Trophoblast cell (in vitro differentiated cells and primary cell): ENCODE measurements at regions not wholly inside any gene's neighbourhood (a gene's known extent, or its start where the extent isn't known, plus 50 kb on each side); places are given as distances from the start of the nearest gene placed in this dataset.
"Not testable (repeated sequence)": the region's sequence is repeated elsewhere in the genome, so short reads cannot be mapped to it uniquely, and the experiment has no call there.

ENCODE experiments used
- DNase-seq, 2 donors: peaks; one replicate each; pipeline ENCODE4 v3.0.0-alpha.2; 2016
- H2AFZ ChIP-seq: 2 replicates; pipeline ENCODE4 v1.6.1; 2013; ENCODE audit warnings: low read length, moderate library complexity, mild to moderate bottlenecking; ENCODE audit not compliant: insufficient read depth, poor library complexity
- H2AK5ac ChIP-seq: 2 replicates; pipeline ENCODE4 v1.6.1; 2013; ENCODE audit warnings: mild to moderate bottlenecking, low read length
- H2BK120ac ChIP-seq: 2 replicates; pipeline ENCODE4 v1.6.1; 2013; ENCODE audit warnings: low read length, mild to moderate bottlenecking, moderate library complexity; ENCODE audit not compliant: insufficient read depth, poor library complexity
- H2BK12ac ChIP-seq: 2 replicates; pipeline ENCODE4 v1.6.1; 2013; ENCODE audit warnings: mild to moderate bottlenecking, low read length, moderate library complexity
- H2BK5ac ChIP-seq: 2 replicates; pipeline ENCODE4 v1.6.1; 2013; ENCODE audit warnings: low read length, low read depth, moderate library complexity, mild to moderate bottlenecking; ENCODE audit not compliant: poor library complexity
- H3K14ac ChIP-seq: 2 replicates; pipeline ENCODE4 v1.6.1; 2013; ENCODE audit warnings: mild to moderate bottlenecking, low read length
- H3K18ac ChIP-seq: 2 replicates; pipeline ENCODE4 v1.6.1; 2013; ENCODE audit warnings: mild to moderate bottlenecking, low read length
- H3K23ac ChIP-seq: 2 replicates; pipeline ENCODE4 v1.6.1; 2013; ENCODE audit warnings: low read length
- H3K27ac ChIP-seq: 2 replicates; pipeline ENCODE4 v1.5.1; 2013; ENCODE audit warnings: low read depth, mild to moderate bottlenecking, inconsistent platforms, low read length, moderate library complexity
- H3K27me3 ChIP-seq: 2 replicates; pipeline ENCODE4 v1.6.1; 2013; ENCODE audit warnings: inconsistent platforms, mild to moderate bottlenecking, low read length, moderate library complexity; ENCODE audit not compliant: insufficient read depth
- H3K36me3 ChIP-seq, 2 experiments: 1 replicate in 1 of 2; 2 replicates in 1 of 2; pipeline ENCODE4 v1.6.1; 2013; ENCODE audit warnings: low read length in 2 of 2, mild to moderate bottlenecking in 2 of 2, moderate library complexity in 1 of 2; ENCODE audit not compliant: insufficient read depth in 2 of 2, control insufficient read depth in 1 of 2
- H3K4ac ChIP-seq: 2 replicates; pipeline ENCODE4 v1.6.1; 2013; ENCODE audit warnings: low read depth, mild to moderate bottlenecking, low read length, moderate library complexity
- H3K4me1 ChIP-seq, 2 experiments: 1 replicate in 1 of 2; 2 replicates in 1 of 2; pipeline ENCODE4 v1.6.1; 2013; ENCODE audit warnings: low read length in 2 of 2, mild to moderate bottlenecking in 2 of 2, moderate library complexity in 1 of 2; ENCODE audit not compliant: insufficient read depth in 2 of 2, control insufficient read depth in 1 of 2
- H3K4me2 ChIP-seq: 2 replicates; pipeline ENCODE4 v1.6.1; 2013; ENCODE audit warnings: inconsistent platforms, mild to moderate bottlenecking, low read length, moderate library complexity
- H3K4me3 ChIP-seq: 2 replicates; pipeline ENCODE4 v1.5.1; 2013; ENCODE audit warnings: mild to moderate bottlenecking, low read depth, low read length, inconsistent platforms
- H3K79me1 ChIP-seq: one replicate; pipeline ENCODE4 v1.6.1; 2013; ENCODE audit warnings: low read length
- H3K79me2 ChIP-seq: 2 replicates; pipeline ENCODE4 v1.6.1; 2013; ENCODE audit warnings: low read length, mild to moderate bottlenecking; ENCODE audit not compliant: control insufficient read depth, insufficient read depth, poor library complexity
- H3K9ac ChIP-seq: 2 replicates; pipeline ENCODE4 v1.6.1; 2013; ENCODE audit warnings: mild to moderate bottlenecking, low read length
- H3K9me3 ChIP-seq: 2 replicates; pipeline ENCODE4 v1.6.1; 2013; ENCODE audit warnings: low read depth, mild to moderate bottlenecking, control low read depth, inconsistent platforms, low read length; ENCODE audit not compliant: insufficient read depth
- H4K12ac ChIP-seq: 2 replicates; pipeline ENCODE4 v1.6.1; 2013; ENCODE audit warnings: low read depth, mild to moderate bottlenecking, low read length, moderate library complexity
- H4K8ac ChIP-seq: 2 replicates; pipeline ENCODE4 v1.6.1; 2013; ENCODE audit warnings: low read depth, mild to moderate bottlenecking, low read length, moderate library complexity
- H4K91ac ChIP-seq: one replicate; pipeline ENCODE4 v1.6.1; 2013; ENCODE audit warnings: low read depth, mild to moderate bottlenecking, low read length, moderate library complexity
- WGBS: extraction: QIAGEN DNeasy Blood & Tissue Kit; methylation state at CpG from one replicate; pipeline ENCODE4 v1.1.7; 2013; ENCODE audit warnings: missing lambda C conversion rate; ENCODE audit not compliant: insufficient read length, insufficient coverage; ENCODE audit errors: extremely low coverage; 5-methylcytosine and 5-hydroxymethylcytosine counted together

DNA sequence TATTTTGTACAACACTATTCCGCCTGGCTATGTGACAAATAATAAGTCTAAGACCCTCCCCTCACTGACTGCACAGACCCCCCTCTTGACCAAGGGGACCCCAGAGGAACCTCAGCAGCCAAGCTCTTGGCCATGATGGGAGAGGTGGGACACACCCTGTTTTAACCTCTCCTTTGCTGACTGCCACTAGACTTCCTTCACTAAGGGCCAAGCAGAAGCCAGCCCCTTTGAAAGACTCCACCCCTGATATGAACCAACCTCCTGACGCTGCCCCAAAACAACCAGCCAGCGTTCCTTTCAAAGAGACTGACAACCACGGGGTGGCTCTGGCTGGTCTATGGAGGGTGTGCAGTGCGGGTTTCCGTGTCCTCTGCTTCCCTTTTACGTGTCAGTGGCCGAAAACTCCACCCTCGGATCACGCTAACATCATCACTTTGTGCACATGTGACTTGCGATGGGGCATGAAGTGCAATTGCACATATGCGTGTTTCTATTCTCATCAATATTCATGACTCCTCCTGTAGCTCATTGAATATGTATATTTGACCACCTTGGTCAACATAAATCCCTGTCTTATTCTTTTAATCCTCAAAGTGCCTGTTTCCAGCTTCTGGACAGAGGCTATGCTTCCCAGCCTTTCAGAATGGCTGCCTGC lies 643.9 kb downstream of the TBC1D22A start:
- no peak overlapping the region for H3K4ac ChIP-seq
- no peak overlapping the region for H3K4me2 ChIP-seq
- no peak overlapping the region for H3K18ac ChIP-seq
- H3K27ac ChIP-seq = no peak overlapping the region
- H2BK5ac ChIP-seq = no peak overlapping the region
- H3K27me3 ChIP-seq = no peaks in the 10 kb centered on the region
- H3K79me2 ChIP-seq = no peaks in the 10 kb centered on the region
- no peak overlapping the region for H2AK5ac ChIP-seq
- H3K9me3 ChIP-seq = peaks cover 78% of the 10 kb centered on the region
- H4K8ac ChIP-seq = no peak overlapping the region
- no peaks in the 10 kb centered on the region for H3K79me1 ChIP-seq
- no peak overlapping the region for H4K12ac ChIP-seq
- H2BK120ac ChIP-seq = no peak overlapping the region
- no peak overlapping the region for H3K23ac ChIP-seq
- H3K36me3 ChIP-seq = no peaks in the 10 kb centered on the region
- H3K4me3 ChIP-seq = no peak overlapping the region
- WGBS = no CpG with 5 or more reads among the region's 12 CpGs
- H3K9ac ChIP-seq = no peak overlapping the region
- H3K14ac ChIP-seq = no peak overlapping the region
- no peak overlapping the region for H4K91ac ChIP-seq
- no peaks in the 10 kb centered on the region for H3K4me1 ChIP-seq
- no peak overlapping the region for H2BK12ac ChIP-seq
- DNase-seq = no peak
- no peak overlapping the region for H2AFZ ChIP-seq

- not testable (repeated sequence) for H3K27me3 ChIP-seq, H3K27ac ChIP-seq, H2AK5ac ChIP-seq, H3K79me2 ChIP-seq, H3K18ac ChIP-seq, H3K36me3 ChIP-seq, H3K14ac ChIP-seq, H2AFZ ChIP-seq, H3K4ac ChIP-seq, DNase-seq, H4K8ac ChIP-seq, H3K9ac ChIP-seq, H3K23ac ChIP-seq, H4K12ac ChIP-seq, H3K4me3 ChIP-seq, H2BK5ac ChIP-seq, H3K4me2 ChIP-seq, H3K79me1 ChIP-seq, H3K4me1 ChIP-seq, H2BK12ac ChIP-seq, H4K91ac ChIP-seq, H2BK120ac ChIP-seq
- H3K9me3 ChIP-seq = peaks cover 84% of the 10 kb centered on the region
- WGBS = no CpG with 5 or more reads among the region's 15 CpGs
These were observed 642.8 kb downstream of the TBC1D22A start for GRCh38 chr22:47405222-47405621.

- Histone ChIP-seq H3K4me1 (no peaks in the 10 kb centered on the region), H4K8ac (no peak overlapping the region), H3K9ac (no peak overlapping the region), H3K79me1 (no peaks in the 10 kb centered on the region), H2AFZ (no peak overlapping the region), H2BK5ac (no peak overlapping the region), H4K91ac (no peak overlapping the region), H3K4ac (no peak overlapping the region), H3K4me2 (no peak overlapping the region), H3K79me2 (no peaks in the 10 kb centered on the region), H2BK120ac (no peak overlapping the region), H3K4me3 (no peak overlapping the region), H3K36me3 (no peaks in the 10 kb centered on the region), H3K9me3 (peaks cover 87% of the 10 kb centered on the region), H3K23ac (no peak overlapping the region), H3K18ac (no peak overlapping the region), H3K14ac (no peak overlapping the region), H4K12ac (no peak overlapping the region), H3K27me3 (no peaks in the 10 kb centered on the region), H2AK5ac (no peak overlapping the region), H2BK12ac (no peak overlapping the region), H3K27ac (no peak overlapping the region)
- DNase-seq = no peak
- no CpG with 5 or more reads among the region's 14 CpGs for WGBS
These were observed 640.6 kb downstream of the TBC1D22A start for GRCh38 chr22:47402876-47403525.

DNA sequence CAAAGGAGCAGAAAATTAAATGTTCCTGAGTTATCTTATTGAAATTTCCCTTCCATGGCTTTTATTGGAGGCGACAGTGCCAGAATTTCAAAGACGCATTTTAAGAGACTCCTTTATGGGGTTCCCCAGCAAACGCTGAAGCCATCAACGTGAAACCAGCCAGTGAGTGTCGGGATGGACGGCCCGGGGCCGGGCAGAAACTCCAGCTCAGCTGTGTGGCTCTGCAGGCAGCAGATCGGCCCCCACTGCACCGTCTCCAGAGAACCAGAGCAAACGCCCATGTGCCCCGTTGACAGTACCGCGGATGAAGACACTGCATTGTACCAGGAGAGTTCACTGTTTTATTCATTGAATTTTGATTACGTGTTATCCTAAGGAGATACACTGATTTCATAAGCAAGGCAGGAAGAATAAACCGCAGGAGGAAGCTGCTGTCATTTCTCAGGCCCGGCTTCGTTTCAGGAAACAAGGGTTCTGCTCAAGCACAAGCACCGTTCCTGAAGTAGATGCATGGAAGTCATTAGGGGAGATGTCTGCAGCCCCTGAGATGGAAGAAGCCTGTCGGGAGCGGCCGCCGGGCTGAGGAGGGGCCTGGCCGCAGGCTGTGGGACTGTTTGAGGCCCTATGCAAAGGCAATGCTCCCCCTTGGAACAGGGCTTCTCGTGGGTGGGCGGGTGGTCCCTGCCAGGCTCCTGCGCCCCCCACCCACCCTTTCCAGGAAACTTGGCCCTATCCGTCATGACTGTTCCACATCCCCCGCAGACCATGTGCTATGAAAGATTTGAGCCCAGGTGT lies 639.7 kb downstream of the TBC1D22A start:
- Histone ChIP-seq H2AK5ac (no peak overlapping the region), H3K18ac (no peak overlapping the region), H3K27me3 (no peaks in the 10 kb centered on the region), H3K36me3 (no peaks in the 10 kb centered on the region), H3K4me1 (no peaks in the 10 kb centered on the region), H4K12ac (no peak overlapping the region), H3K4me3 (no peak overlapping the region), H4K91ac (no peak overlapping the region), H2BK12ac (no peak overlapping the region), H2AFZ (no peak overlapping the region), H4K8ac (no peak overlapping the region), H3K79me2 (no peaks in the 10 kb centered on the region), H3K4ac (no peak overlapping the region), H3K79me1 (no peaks in the 10 kb centered on the region), H2BK5ac (no peak overlapping the region), H2BK120ac (no peak overlapping the region), H3K9me3 (peaks cover 88% of the 10 kb centered on the region), H3K4me2 (no peak overlapping the region), H3K14ac (no peak overlapping the region), H3K23ac (no peak overlapping the region), H3K27ac (no peak overlapping the region), H3K9ac (no peak overlapping the region)
- WGBS = no CpG with 5 or more reads among the region's 29 CpGs
- no peak for DNase-seq
